ENCODE measurements at regions not wholly inside any gene's neighbourhood (a gene's known extent, or its start where the extent isn't known, plus 50 kb on each side); places are given as distances from the start of the nearest gene placed in this dataset.
A peak's percentile ranks its signal among the peaks of the same experiment; 100 is the strongest.

DNA sequence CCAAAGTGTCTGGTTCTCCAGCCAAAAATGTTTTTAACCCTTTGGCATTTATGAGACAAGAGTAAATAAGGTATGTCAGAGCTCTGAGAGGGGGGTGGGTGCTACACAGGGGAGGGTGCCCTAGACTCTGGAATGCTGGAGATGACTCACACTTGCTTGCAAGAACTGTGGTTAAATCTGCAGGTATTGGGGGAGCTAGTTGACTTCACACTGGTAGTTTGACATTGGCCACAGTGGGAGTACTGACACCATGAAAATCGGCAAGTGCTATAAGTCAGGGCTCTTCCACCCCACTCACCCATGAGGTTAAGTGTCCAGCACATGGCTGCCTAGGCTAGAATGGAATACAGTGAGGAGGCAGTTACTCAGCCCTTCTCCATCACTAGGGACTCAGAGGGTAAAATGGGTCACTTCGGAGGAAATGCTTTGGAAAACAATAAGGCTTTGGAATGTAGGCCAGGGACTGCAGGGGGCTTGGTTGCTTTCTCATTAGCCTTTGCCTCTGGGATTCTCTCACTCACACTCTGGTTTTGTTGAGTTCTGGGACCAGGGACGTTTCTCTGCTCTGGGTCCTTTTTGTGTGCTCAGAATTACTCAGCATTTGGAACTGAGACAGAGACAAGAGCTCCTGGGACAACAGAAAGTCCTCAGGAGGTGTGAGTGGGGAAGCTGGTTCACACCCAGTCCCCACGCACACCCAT, 91.6 kb downstream of the ACKR3 start:
- DNase-seq = no peak
- Histone ChIP-seq H3K27ac (peak overlapping the region; percentile 32 to 82 (median 76)), H3K27me3 (no peaks in the 10 kb centered on the region), H3K4me1 (peaks cover 0 to 53% (median 49%) of the 10 kb centered on the region in 4 donors), H3K36me3 (no peaks in the 10 kb centered on the region), H3K9me3 (no peaks in the 10 kb centered on the region), H3K4me3 (no peak overlapping the region)
- WGBS, 2 donors = 35 to 55% methylated on average over 4 of the region's 4 CpGs
- intact Hi-C loops (cut with DNase I) = loop anchor here (5.0 kb wide), 1 partner anchor 94 kb away; the partner anchor contains the start of gene ACKR3
- TF ChIP-seq POLR2AphosphoS5 (IDR thresholded peaks at IDR 0.05) = no peak
- no peak for TF ChIP-seq EP300 (IDR thresholded peaks at IDR 0.05)
- no peak for TF ChIP-seq POLR2A (IDR thresholded peaks at IDR 0.05)
- TF ChIP-seq, protein P1, sequence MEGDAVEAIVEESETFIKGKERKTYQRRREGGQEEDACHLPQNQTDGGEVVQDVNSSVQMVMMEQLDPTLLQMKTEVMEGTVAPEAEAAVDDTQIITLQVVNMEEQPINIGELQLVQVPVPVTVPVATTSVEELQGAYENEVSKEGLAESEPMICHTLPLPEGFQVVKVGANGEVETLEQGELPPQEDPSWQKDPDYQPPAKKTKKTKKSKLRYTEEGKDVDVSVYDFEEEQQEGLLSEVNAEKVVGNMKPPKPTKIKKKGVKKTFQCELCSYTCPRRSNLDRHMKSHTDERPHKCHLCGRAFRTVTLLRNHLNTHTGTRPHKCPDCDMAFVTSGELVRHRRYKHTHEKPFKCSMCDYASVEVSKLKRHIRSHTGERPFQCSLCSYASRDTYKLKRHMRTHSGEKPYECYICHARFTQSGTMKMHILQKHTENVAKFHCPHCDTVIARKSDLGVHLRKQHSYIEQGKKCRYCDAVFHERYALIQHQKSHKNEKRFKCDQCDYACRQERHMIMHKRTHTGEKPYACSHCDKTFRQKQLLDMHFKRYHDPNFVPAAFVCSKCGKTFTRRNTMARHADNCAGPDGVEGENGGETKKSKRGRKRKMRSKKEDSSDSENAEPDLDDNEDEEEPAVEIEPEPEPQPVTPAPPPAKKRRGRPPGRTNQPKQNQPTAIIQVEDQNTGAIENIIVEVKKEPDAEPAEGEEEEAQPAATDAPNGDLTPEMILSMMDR (IDR thresholded peaks at IDR 0.05) = no peak

DNA sequence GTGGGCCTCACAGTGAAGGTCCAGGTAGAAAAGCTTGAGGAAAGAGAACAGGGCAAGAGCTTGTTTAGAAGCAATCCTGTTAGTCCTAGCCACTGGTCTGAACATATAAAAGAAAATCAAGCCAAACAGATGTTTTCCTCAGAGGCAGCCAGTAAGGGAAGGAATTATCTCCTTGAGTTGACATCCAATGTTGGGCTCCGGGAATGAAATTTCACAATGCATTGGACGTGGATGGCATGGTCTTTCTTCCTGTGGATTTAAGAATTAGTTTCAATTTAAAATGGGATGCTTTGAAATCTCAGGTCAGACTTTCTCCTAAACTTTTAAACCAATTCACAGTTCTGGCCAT, 92.1 kb downstream of the ACKR3 start:
- H3K9me3 ChIP-seq = peaks cover 0 to 5% (median 0%) of the 10 kb centered on the region in 4 donors
- 58 to 68% methylated on average over 2 of the region's 2 CpGs for WGBS, 2 donors
- no peak for DNase-seq
- TF ChIP-seq POLR2AphosphoS5 (IDR thresholded peaks at IDR 0.05) (peak in 1 of 4 donors; percentile 16), POLR2A (IDR thresholded peaks at IDR 0.05) (no peak)
- no peaks in the 10 kb centered on the region for H3K27me3 ChIP-seq
- no peaks in the 10 kb centered on the region for H3K36me3 ChIP-seq
- intact Hi-C loops (cut with DNase I) = loop anchor here (5.0 kb wide), 1 partner anchor 94 kb away; the partner anchor contains the start of gene ACKR3
- no peak overlapping the region for H3K4me3 ChIP-seq
- H3K27ac ChIP-seq = peak overlapping the region; percentile 32 to 82 (median 76)
- peaks cover 0 to 53% (median 49%) of the 10 kb centered on the region in 4 donors for H3K4me1 ChIP-seq

DNA sequence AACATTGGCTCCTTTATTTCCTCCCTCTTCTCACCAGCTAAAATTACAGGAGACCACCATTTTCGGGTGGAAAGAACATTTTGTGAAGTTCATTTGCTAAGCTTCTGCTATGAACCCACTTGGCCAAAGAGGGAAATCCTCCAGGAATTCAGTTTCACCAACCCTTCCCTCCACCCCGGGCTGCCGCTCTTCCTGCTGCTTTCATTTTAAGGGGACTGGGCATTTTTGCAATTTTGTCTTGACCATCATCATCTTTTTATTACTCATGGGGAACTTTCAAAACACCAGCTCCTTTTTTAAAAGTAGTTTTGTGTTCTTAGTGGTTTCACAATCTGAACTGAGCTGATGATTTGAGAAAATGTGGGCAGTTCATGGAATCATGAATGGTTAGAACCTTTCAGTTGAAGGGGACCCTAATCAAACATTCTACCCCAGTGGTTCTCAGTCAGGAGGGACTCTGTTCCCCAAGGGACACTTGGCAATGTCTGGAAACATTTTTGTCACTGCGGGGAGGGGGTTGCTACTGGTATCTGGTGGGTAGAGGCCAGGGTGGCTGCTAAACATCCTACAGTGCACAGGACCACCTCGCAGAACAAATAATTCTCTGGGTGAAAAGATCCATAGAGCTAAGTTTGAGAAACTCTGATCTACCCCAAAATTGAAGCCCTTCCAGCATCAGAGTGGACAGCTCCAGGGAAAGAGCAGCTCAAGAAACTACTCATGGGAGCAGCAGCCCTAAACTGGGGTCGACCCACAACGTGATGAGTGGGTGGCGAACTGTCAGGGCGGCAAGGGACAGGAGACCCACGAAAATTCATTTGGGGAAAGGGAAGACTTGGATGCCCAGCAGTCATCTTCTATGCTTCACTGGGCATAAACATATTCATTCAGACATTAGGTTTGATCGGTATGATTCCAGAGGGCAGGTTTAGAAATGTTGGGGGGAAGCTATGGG, 92.9 kb downstream of the ACKR3 start:
- Histone ChIP-seq H3K4me1 (peaks cover 0 to 53% (median 49%) of the 10 kb centered on the region in 4 donors), H3K36me3 (no peaks in the 10 kb centered on the region), H3K4me3 (no peak overlapping the region), H3K27me3 (no peaks in the 10 kb centered on the region), H3K27ac (peak overlapping the region; percentile 61 to 82 (median 76)), H3K9me3 (peaks cover 0 to 6% (median 0%) of the 10 kb centered on the region in 4 donors)
- TF ChIP-seq, protein P1 (IDR thresholded peaks at IDR 0.05) = no peak
- TF ChIP-seq POLR2A (IDR thresholded peaks at IDR 0.05) (no peak), POLR2AphosphoS5 (IDR thresholded peaks at IDR 0.05) (peak in 2 of 4 donors; percentile 13 to 16), EP300 (IDR thresholded peaks at IDR 0.05) (no peak)
- DNase-seq = no peak
- intact Hi-C loops (cut with DNase I) = loop anchor here (5.0 kb wide), 1 partner anchor 95 kb away; the partner anchor contains the start of gene ACKR3
- WGBS, 2 donors = 72 to 81% methylated on average over 11 of the region's 11 CpGs

- H3K36me3 ChIP-seq = no peaks in the 10 kb centered on the region
- DNase-seq = peak; percentile 94
- intact Hi-C loops (cut with DNase I) = loop anchor here (5.0 kb wide), 1 partner anchor 96 kb away; the partner anchor contains the start of gene ACKR3
- H3K4me1 ChIP-seq = peaks cover 0 to 53% (median 49%) of the 10 kb centered on the region in 4 donors
- TF ChIP-seq EP300 (IDR thresholded peaks at IDR 0.05) (peak in 3 of 4 donors; percentile 7 to 63 (median 16)), POLR2A (IDR thresholded peaks at IDR 0.05) (no peak), POLR2AphosphoS5 (IDR thresholded peaks at IDR 0.05) (peak; percentile 14 to 66 (median 46))
- TF ChIP-seq, protein P1 (IDR thresholded peaks at IDR 0.05) = no peak
- 72 to 80% methylated on average over 17 of the region's 17 CpGs for WGBS, 2 donors
- no peaks in the 10 kb centered on the region for H3K27me3 ChIP-seq
- no peak overlapping the region for H3K4me3 ChIP-seq
- H3K27ac ChIP-seq = peak overlapping the region; percentile 61 to 82 (median 76)
- H3K9me3 ChIP-seq = peaks cover 0 to 6% (median 0%) of the 10 kb centered on the region in 4 donors
Measured at GRCh38 chr2:236663287-236664101, 93.9 kb downstream of the ACKR3 start.
